SK-N-SH treated with all-trans-retinoic acid at 6 μM for 48 hours (cell line): ENCODE measurements at regions not wholly inside any gene's neighbourhood (a gene's known extent, or its start where the extent isn't known, plus 50 kb on each side); places are given as distances from the start of the nearest gene placed in this dataset.
"Not testable (repeated sequence)": the region's sequence is repeated elsewhere in the genome, so short reads cannot be mapped to it uniquely, and the experiment has no call there.

ENCODE experiments used
- ATAC-seq: fragments of 200-7000 bp; cut with Tn5 transposase; 3 replicates; pipeline ENCODE4 v1.9.1; 2020; ENCODE audit warnings: mild to moderate bottlenecking, moderate library complexity
- ARNTL ChIP-seq: fragments of 450-650 bp; formaldehyde crosslinking; IDR thresholded peaks from 2 replicates; pipeline ENCODE4 v1.5.0; 2020; ENCODE audit warnings: low read depth, mild to moderate bottlenecking, moderate library complexity, borderline replicate concordance
- BACH2 ChIP-seq: fragments of 250-450 bp; sonication (Bioruptor Pico); IDR thresholded peaks from 2 replicates; pipeline ENCODE4 v1.9.0; 2021; ENCODE audit warnings: mild to moderate bottlenecking, borderline replicate concordance
- ESRRG ChIP-seq: fragments of 250-450 bp; sonication (Bioruptor Pico); IDR thresholded peaks from 2 replicates; pipeline ENCODE4 v1.6.1; 2021; ENCODE audit warnings: mild to moderate bottlenecking
- GLIS3 ChIP-seq: fragments of 250-450 bp; sonication (Bioruptor Pico); IDR thresholded peaks from 2 replicates; pipeline ENCODE4 v1.5.0; 2020; ENCODE audit warnings: mild to moderate bottlenecking, moderate library complexity
- ISL1 ChIP-seq: fragments of 250-450 bp; sonication (Bioruptor Pico); IDR thresholded peaks from 2 replicates; pipeline ENCODE4 v2.1.2; 2022; ENCODE audit warnings: mild to moderate bottlenecking, moderate library complexity
- OSR1 ChIP-seq: fragments of 250-450 bp; sonication (Bioruptor Pico); IDR thresholded peaks from 2 replicates; pipeline ENCODE4 v1.8.0; 2022; ENCODE audit warnings: moderate library complexity, mild to moderate bottlenecking, inconsistent platforms
- PPARA ChIP-seq: fragments of 250-450 bp; sonication (Bioruptor Pico); IDR thresholded peaks from 2 replicates; pipeline ENCODE4 v1.5.0; 2020; ENCODE audit warnings: mild to moderate bottlenecking, borderline replicate concordance
- RARB ChIP-seq: fragments of 250-450 bp; sonication (Bioruptor Pico); IDR thresholded peaks from 2 replicates; pipeline ENCODE4 v1.8.0; 2021; ENCODE audit warnings: mild to moderate bottlenecking, moderate library complexity
- SNAI2 ChIP-seq: fragments of 250-450 bp; sonication (Bioruptor Pico); IDR thresholded peaks from 2 replicates; pipeline ENCODE4 v1.5.0; 2020; ENCODE audit warnings: mild to moderate bottlenecking, moderate library complexity
- TOX ChIP-seq: fragments of 250-450 bp; sonication (Bioruptor Pico); IDR thresholded peaks from 2 replicates; pipeline ENCODE4 v1.8.0; 2021; ENCODE audit warnings: mild to moderate bottlenecking, moderate library complexity, borderline replicate concordance
- ZC3H10 ChIP-seq: fragments of 250-450 bp; sonication (Bioruptor Pico); IDR thresholded peaks from 2 replicates; pipeline ENCODE4 v1.5.1; 2021; ENCODE audit warnings: mild to moderate bottlenecking, moderate library complexity
- ZFP30 ChIP-seq: fragments of 450-650 bp; formaldehyde crosslinking; IDR thresholded peaks from 2 replicates; pipeline ENCODE4 v1.5.0; 2022; ENCODE audit warnings: mild to moderate bottlenecking, moderate library complexity
- ZNF565 ChIP-seq: fragments of 450-650 bp; formaldehyde crosslinking; conservative IDR thresholded peaks from 2 replicates; pipeline ENCODE4 v1.5.0; 2020; ENCODE audit warnings: low read depth, mild to moderate bottlenecking, moderate library complexity
- ZNF70 ChIP-seq: fragments of 450-650 bp; formaldehyde crosslinking; IDR thresholded peaks from 2 replicates; pipeline ENCODE4 v1.5.0; 2020; ENCODE audit warnings: mild to moderate bottlenecking, moderate library complexity
- ZNF8 ChIP-seq: fragments of 450-650 bp; formaldehyde crosslinking; IDR thresholded peaks from 2 replicates; pipeline ENCODE4 v1.5.0; 2020; ENCODE audit warnings: mild to moderate bottlenecking, moderate library complexity
- TF ChIP-seq, protein P1 (sequence below): fragments of 250-450 bp; sonication (Bioruptor Pico); IDR thresholded peaks from 2 replicates; pipeline ENCODE4 v1.8.0; 2020; ENCODE audit warnings: mild to moderate bottlenecking, moderate library complexity, borderline replicate concordance
- TF ChIP-seq, protein P2 (sequence below): fragments of 250-450 bp; sonication (Bioruptor Pico); IDR thresholded peaks from 2 replicates; pipeline ENCODE4 v1.5.0; 2020; ENCODE audit warnings: mild to moderate bottlenecking, moderate library complexity

DNA sequence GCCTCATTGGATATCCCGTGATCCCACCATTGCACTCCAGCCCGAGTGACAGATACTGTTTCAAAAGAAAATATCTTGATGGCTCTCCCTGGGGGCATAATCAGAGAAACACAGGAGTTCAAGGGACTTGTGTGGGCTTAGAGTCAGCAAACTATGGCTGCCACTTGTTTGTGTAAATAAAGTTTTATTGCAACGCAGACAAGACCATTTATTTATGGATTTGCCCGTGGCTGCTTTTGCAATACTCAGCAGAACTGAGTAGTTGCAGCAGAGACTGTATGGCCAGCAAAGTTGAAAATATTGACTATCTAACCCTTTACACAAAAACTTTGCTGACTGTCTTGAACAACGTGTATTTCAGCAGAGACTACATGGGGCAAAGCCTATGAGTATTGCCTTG is 75.5 kb upstream of the GPRC5B start (continued):
- TF ChIP-seq OSR1 (CRISPR knock-in tag) (no peak), ZNF8 (CRISPR knock-in tag) (no peak), ESRRG (CRISPR knock-in tag) (no peak), ZNF70 (CRISPR knock-in tag) (no peak), SNAI2 (no peak)
- TF ChIP-seq, protein P1, sequence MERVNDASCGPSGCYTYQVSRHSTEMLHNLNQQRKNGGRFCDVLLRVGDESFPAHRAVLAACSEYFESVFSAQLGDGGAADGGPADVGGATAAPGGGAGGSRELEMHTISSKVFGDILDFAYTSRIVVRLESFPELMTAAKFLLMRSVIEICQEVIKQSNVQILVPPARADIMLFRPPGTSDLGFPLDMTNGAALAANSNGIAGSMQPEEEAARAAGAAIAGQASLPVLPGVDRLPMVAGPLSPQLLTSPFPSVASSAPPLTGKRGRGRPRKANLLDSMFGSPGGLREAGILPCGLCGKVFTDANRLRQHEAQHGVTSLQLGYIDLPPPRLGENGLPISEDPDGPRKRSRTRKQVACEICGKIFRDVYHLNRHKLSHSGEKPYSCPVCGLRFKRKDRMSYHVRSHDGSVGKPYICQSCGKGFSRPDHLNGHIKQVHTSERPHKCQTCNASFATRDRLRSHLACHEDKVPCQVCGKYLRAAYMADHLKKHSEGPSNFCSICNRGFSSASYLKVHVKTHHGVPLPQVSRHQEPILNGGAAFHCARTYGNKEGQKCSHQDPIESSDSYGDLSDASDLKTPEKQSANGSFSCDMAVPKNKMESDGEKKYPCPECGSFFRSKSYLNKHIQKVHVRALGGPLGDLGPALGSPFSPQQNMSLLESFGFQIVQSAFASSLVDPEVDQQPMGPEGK (CRISPR knock-in tag), result no peak

DNA sequence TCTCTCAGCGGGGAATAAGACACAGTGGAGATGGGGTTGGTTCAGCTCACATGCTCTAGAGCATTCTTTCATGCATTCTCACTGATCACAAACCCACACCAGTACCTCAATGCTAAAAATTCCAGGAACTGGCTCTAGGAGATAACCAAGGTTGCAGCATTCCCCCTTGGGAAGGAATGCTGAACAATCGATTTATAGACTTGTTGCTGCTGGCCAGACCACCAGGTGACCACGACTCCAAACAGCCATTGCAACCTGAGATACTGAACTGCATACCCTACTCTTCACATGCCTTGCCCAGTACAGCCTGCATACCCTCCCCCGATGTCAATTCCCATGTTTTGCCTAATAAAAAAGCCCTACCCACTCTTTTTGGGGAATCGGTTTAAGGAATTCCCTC is 75.1 kb upstream of the GPRC5B start:
- no peak for ATAC-seq
- TF ChIP-seq ZC3H10 (CRISPR knock-in tag), result no peak
- TF ChIP-seq, protein P2, sequence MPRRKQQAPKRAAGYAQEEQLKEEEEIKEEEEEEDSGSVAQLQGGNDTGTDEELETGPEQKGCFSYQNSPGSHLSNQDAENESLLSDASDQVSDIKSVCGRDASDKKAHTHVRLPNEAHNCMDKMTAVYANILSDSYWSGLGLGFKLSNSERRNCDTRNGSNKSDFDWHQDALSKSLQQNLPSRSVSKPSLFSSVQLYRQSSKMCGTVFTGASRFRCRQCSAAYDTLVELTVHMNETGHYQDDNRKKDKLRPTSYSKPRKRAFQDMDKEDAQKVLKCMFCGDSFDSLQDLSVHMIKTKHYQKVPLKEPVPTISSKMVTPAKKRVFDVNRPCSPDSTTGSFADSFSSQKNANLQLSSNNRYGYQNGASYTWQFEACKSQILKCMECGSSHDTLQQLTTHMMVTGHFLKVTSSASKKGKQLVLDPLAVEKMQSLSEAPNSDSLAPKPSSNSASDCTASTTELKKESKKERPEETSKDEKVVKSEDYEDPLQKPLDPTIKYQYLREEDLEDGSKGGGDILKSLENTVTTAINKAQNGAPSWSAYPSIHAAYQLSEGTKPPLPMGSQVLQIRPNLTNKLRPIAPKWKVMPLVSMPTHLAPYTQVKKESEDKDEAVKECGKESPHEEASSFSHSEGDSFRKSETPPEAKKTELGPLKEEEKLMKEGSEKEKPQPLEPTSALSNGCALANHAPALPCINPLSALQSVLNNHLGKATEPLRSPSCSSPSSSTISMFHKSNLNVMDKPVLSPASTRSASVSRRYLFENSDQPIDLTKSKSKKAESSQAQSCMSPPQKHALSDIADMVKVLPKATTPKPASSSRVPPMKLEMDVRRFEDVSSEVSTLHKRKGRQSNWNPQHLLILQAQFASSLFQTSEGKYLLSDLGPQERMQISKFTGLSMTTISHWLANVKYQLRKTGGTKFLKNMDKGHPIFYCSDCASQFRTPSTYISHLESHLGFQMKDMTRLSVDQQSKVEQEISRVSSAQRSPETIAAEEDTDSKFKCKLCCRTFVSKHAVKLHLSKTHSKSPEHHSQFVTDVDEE (CRISPR knock-in tag), result no peak
- TF ChIP-seq ZNF8 (CRISPR knock-in tag), result no peak
- no peak for TF ChIP-seq PPARA
- TF ChIP-seq TOX (CRISPR knock-in tag), result no peak
- no peak for TF ChIP-seq ESRRG (CRISPR knock-in tag)
- TF ChIP-seq RARB (CRISPR knock-in tag), result no peak
- TF ChIP-seq GLIS3 (CRISPR knock-in tag), result no peak
- TF ChIP-seq, all 23 proteins: peak for 0

DNA sequence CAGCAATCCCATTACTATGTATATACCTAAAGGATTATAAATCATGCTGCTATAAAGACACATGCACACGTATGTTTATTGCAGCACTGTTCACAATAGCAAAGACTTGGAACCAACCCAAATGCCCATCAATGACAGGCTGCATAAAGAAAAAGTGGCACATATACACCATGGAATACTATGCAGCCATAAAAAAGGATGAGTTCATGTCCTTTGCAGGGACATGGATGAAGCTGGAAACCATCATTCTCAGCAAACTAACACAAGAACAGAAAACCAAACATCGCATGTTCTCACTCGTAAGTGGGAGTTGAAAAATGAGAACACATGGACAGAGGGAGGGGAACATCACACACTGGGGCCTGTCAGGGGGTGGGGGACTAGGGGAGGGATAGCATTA is 71.2 kb upstream of the GPRC5B start:
- not testable (repeated sequence) for ATAC-seq

DNA sequence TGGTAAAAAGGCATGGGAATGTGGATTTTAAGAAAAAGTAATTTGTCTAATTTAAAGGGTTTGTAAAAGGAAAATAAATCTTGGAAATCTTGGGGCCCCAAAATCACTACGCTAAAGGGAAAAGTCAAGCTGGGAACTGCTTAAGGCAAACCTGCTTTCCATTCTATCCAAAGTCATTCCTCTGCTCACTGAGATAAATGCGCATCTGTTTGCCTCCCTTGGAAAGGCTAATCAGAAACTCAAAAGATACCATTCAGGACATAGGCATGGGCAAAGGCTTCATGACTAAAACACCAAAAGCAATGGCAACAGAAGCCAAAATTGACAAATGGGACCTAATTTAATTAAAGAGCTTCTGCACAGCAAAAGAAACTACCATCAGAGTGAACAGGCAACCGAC is 70.4 kb upstream of the GPRC5B start:
- not testable (repeated sequence) for ATAC-seq

DNA sequence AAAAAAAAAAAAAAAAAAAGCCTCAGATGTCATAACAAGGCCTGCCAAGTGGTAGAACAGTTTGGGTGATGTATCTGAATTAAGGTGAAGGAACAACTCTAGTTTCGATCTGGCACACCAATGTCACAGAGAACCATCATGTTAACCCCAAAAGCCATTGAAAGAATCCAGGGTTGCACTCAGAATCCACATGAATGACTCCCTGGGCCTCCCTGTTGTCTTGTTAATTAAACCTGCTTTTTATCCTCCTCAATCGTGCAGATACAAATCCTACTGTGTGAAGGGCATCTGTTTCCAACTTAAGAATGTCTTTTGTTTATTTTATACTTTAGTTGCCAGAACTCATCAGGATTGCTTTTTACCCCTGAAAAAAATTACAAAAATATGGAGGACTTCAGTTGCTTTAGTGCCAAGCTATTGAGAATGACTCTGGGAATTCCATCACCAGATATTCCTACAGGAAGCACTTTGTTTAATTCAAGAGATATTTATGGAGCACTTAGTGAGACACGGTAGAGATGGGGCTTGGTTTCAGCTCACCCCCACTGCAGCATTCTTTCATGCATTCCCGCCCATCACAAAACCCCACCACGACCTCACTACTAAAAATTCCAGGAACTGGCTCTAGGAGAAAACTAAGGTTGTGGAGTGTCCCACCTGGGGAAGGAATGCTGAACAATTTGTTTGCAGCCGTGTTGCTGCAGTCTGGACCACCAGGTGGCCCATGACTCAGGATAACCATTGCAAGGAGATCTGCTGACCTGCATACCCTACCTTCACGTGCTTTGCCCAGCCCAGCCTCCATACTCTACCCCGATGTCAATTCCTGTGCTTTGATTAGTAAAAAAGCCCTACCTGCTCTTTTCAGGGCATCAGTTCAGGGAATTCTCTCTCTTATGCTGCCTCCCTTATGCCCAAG is 63.8 kb upstream of the GPRC5B start:
- no peak for TF ChIP-seq SNAI2
- no peak for TF ChIP-seq ISL1 (CRISPR knock-in tag)
- TF ChIP-seq ZFP30 (CRISPR knock-in tag), result no peak
- TF ChIP-seq ARNTL (CRISPR knock-in tag), result no peak
- no peak for ATAC-seq

DNA sequence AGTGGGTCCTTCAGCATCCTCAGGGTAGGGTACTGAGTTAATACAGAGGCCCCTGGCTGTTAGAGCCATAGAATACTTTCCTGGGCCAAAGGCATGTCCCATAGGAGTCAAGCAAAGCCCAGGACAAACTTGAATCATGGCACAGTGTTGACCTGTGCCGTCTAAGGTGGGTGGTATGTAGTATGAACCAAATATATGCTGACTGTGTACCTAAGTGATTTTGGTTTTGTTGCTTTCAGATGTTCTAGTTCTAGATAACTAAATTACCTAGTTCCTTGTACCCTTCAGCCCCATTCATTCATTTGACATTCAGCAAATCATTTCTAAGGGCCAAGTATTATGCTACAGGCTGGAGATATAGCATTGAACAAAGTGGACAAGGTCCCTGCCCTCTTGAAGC is 61.3 kb upstream of the GPRC5B start:
- TF ChIP-seq ZNF565 (CRISPR knock-in tag) (no peak), ZC3H10 (CRISPR knock-in tag) (no peak), OSR1 (CRISPR knock-in tag) (no peak), PPARA (no peak), ISL1 (CRISPR knock-in tag) (no peak), ZNF8 (CRISPR knock-in tag) (no peak), TOX (CRISPR knock-in tag) (no peak), BACH2 (CRISPR knock-in tag) (no peak)
- TF ChIP-seq, protein P2 (CRISPR knock-in tag), result no peak
- ATAC-seq, result no peak
